Astrocyte of the cerebellum (primary cell): ENCODE measurements at regions not wholly inside any gene's neighbourhood (a gene's known extent, or its start where the extent isn't known, plus 50 kb on each side); places are given as distances from the start of the nearest gene placed in this dataset.

Experiments used
- DNase-seq: peaks from one replicate; pipeline ENCODE4 v3.0.0-alpha.2; 2011; ENCODE audit warnings: low read depth
- H3K4me3 ChIP-seq: 2 replicates; pipeline ENCODE4 v1.5.1; 2011; ENCODE audit warnings: mild to moderate bottlenecking, low read depth, low read length, moderate library complexity
- CTCF ChIP-seq: IDR thresholded peaks from 2 replicates; pipeline ENCODE4 v1.5.1; 2012; ENCODE audit warnings: low read length, low read depth, moderate library complexity, mild to moderate bottlenecking; ENCODE audit errors: missing control alignments
- in situ Hi-C: cut with HindIII; loops from 2 replicates; pipeline ENCODE4 v1.10.0; 2017; ENCODE audit warnings: low sequenced_read_pairs

GRCh38 chr6:108739496-108740330, 108.5 kb upstream of the ARMC2 start:
- H3K4me3 ChIP-seq = no peak overlapping the region
- in situ Hi-C loops = no loop called here
- no peak for TF ChIP-seq CTCF
- DNase-seq = peak; percentile 49

- TF ChIP-seq CTCF = no peak
- in situ Hi-C loops = no loop called here
- no peak overlapping the region for H3K4me3 ChIP-seq
- no peak for DNase-seq
Measured at GRCh38 chr6:108741331-108741989, 106.8 kb upstream of the ARMC2 start.

GRCh38 chr6:108742041-108742440, 106.2 kb upstream of the ARMC2 start:
- in situ Hi-C loops = no loop called here

GRCh38 chr6:108744244-108744972, 103.8 kb upstream of the ARMC2 start:
- no peak overlapping the region for H3K4me3 ChIP-seq
- no peak for DNase-seq
- in situ Hi-C loops = no loop called here
- no peak for TF ChIP-seq CTCF

More at GRCh38 chr6:108742041-108742440, 106.2 kb upstream of the ARMC2 start:
- no peak overlapping the region for H3K4me3 ChIP-seq
- no peak for DNase-seq
- no peak for TF ChIP-seq CTCF

GRCh38 chr6:108744996-108745395, 103.2 kb upstream of the ARMC2 start:
- in situ Hi-C loops = no loop called here
- H3K4me3 ChIP-seq = no peak overlapping the region
- DNase-seq = no peak
- no peak for TF ChIP-seq CTCF

- no peak for TF ChIP-seq CTCF
- in situ Hi-C loops = no loop called here
- H3K4me3 ChIP-seq = no peak overlapping the region
- DNase-seq = no peak
Measured at GRCh38 chr6:108745664-108746336, 102.4 kb upstream of the ARMC2 start.
